GM23338 (cell line): ENCODE measurements at regions not wholly inside any gene's neighbourhood (a gene's known extent, or its start where the extent isn't known, plus 50 kb on each side); places are given as distances from the start of the nearest gene placed in this dataset.

Experiments
- CREB1 ChIP-seq: fragments of 250-450 bp; sonication (Bioruptor Pico); IDR thresholded peaks from 2 replicates; pipeline ENCODE4 v1.5.0; 2020; ENCODE audit warnings: low read depth, mild to moderate bottlenecking, moderate library complexity
- EZH2 ChIP-seq: fragments of 200-600 bp; sonication (generic); IDR thresholded peaks from one replicate; pipeline ENCODE4 v1.8.0; 2017; ENCODE audit warnings: antibody characterized with exemption, mild to moderate bottlenecking, low read depth; ENCODE audit not compliant: unreplicated experiment
- EZH2phosphoT487 ChIP-seq: fragments of 200-600 bp; sonication (generic); IDR thresholded peaks from one replicate; pipeline ENCODE4 v1.8.1; 2018; ENCODE audit warnings: antibody characterized with exemption; ENCODE audit not compliant: unreplicated experiment
- JUNB ChIP-seq: IDR thresholded peaks from one replicate; pipeline ENCODE4 v1.6.1; 2016; ENCODE audit warnings: antibody characterized with exemption; ENCODE audit not compliant: unreplicated experiment
- POLR2AphosphoS5 ChIP-seq: IDR thresholded peaks from 2 replicates; pipeline ENCODE4 v1.6.1; 2016; ENCODE audit warnings: antibody characterized with exemption, low read depth
- STAT1 ChIP-seq: IDR thresholded peaks from one replicate; pipeline ENCODE4 v1.6.1; 2016; ENCODE audit warnings: antibody characterized with exemption; ENCODE audit not compliant: unreplicated experiment
- TF ChIP-seq, protein P1 (sequence below), 2 experiments: fragments of 200-600 bp in 1 of 2; sonication (generic) in 1 of 2; conservative IDR thresholded peaks; 2 replicates each; pipeline versions ENCODE4 v1.5.1 to v1.6.1; 2016 to 2017; ENCODE audit warnings: antibody characterized with exemption in 2 of 2, low read depth in 2 of 2, mild to moderate bottlenecking in 2 of 2, moderate library complexity in 1 of 2
- TF ChIP-seq, protein P2 (sequence below): IDR thresholded peaks from one replicate; pipeline ENCODE4 v1.6.1; 2018; ENCODE audit warnings: antibody characterized with exemption; ENCODE audit not compliant: unreplicated experiment

DNA sequence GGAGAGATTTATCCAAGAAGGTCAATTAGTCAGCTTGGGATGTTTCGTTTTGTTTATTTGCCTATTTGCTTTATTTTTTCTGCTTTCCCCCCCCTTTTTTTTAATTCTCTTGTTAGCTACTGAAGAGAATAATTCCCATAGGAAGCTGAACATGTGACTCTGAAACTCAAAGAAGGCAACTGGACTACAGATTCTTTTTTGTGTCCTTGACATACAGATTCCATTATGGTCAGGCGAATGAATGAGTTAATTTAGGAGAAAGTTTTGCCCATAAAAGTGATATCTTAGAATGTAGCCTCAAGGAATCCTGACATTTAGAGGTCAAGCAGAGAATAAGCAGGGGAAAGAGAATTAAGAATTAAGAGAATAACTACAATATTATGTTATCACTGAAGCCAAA, 514.2 kb upstream of the LINC00305 start:
- TF ChIP-seq POLR2AphosphoS5 (no peak), EZH2 (no peak), EZH2phosphoT487 (no peak), JUNB (no peak), CREB1 (CRISPR knock-in tag) (no peak), STAT1 (no peak)
- TF ChIP-seq, protein P1, sequence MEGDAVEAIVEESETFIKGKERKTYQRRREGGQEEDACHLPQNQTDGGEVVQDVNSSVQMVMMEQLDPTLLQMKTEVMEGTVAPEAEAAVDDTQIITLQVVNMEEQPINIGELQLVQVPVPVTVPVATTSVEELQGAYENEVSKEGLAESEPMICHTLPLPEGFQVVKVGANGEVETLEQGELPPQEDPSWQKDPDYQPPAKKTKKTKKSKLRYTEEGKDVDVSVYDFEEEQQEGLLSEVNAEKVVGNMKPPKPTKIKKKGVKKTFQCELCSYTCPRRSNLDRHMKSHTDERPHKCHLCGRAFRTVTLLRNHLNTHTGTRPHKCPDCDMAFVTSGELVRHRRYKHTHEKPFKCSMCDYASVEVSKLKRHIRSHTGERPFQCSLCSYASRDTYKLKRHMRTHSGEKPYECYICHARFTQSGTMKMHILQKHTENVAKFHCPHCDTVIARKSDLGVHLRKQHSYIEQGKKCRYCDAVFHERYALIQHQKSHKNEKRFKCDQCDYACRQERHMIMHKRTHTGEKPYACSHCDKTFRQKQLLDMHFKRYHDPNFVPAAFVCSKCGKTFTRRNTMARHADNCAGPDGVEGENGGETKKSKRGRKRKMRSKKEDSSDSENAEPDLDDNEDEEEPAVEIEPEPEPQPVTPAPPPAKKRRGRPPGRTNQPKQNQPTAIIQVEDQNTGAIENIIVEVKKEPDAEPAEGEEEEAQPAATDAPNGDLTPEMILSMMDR (conservative IDR thresholded peaks at IDR 0.05; ENCODE audit: low read depth in 2 of 2): no peak
- TF ChIP-seq, protein P2, sequence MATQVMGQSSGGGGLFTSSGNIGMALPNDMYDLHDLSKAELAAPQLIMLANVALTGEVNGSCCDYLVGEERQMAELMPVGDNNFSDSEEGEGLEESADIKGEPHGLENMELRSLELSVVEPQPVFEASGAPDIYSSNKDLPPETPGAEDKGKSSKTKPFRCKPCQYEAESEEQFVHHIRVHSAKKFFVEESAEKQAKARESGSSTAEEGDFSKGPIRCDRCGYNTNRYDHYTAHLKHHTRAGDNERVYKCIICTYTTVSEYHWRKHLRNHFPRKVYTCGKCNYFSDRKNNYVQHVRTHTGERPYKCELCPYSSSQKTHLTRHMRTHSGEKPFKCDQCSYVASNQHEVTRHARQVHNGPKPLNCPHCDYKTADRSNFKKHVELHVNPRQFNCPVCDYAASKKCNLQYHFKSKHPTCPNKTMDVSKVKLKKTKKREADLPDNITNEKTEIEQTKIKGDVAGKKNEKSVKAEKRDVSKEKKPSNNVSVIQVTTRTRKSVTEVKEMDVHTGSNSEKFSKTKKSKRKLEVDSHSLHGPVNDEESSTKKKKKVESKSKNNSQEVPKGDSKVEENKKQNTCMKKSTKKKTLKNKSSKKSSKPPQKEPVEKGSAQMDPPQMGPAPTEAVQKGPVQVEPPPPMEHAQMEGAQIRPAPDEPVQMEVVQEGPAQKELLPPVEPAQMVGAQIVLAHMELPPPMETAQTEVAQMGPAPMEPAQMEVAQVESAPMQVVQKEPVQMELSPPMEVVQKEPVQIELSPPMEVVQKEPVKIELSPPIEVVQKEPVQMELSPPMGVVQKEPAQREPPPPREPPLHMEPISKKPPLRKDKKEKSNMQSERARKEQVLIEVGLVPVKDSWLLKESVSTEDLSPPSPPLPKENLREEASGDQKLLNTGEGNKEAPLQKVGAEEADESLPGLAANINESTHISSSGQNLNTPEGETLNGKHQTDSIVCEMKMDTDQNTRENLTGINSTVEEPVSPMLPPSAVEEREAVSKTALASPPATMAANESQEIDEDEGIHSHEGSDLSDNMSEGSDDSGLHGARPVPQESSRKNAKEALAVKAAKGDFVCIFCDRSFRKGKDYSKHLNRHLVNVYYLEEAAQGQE: no peak
